ENCODE measurements at regions not wholly inside any gene's neighbourhood (a gene's known extent, or its start where the extent isn't known, plus 50 kb on each side); places are given as distances from the start of the nearest gene placed in this dataset.

DNA sequence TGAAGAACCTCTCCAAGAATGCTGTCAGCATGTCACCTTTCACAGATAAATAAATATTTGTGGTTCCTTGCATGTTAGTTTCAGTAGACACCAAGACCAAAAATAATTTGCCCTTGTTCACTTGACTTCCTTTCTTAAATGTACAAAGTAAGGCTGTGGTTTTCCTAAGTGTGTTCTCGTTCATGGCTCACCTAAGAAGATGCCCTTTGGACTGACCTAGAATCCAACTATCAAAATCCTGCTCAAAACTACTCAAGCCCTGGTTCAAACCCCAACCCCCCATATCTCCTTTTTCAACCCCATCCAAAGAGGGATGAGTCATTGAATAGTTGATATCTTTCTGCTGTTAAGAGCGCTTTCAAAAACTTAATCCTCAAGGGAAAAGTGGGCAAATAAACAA lies 247.8 kb upstream of the ZNF507 start:
- TF ChIP-seq, protein P1, sequence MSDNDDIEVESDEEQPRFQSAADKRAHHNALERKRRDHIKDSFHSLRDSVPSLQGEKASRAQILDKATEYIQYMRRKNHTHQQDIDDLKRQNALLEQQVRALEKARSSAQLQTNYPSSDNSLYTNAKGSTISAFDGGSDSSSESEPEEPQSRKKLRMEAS (IDR thresholded peaks at IDR 0.05) = no peak
- no peak for TF ChIP-seq EP300 (IDR thresholded peaks at IDR 0.05; ENCODE audit: borderline replicate concordance)
- TF ChIP-seq, protein P2, sequence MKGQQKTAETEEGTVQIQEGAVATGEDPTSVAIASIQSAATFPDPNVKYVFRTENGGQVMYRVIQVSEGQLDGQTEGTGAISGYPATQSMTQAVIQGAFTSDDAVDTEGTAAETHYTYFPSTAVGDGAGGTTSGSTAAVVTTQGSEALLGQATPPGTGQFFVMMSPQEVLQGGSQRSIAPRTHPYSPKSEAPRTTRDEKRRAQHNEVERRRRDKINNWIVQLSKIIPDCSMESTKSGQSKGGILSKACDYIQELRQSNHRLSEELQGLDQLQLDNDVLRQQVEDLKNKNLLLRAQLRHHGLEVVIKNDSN (IDR thresholded peaks at IDR 0.05) = no peak
- TF ChIP-seq, protein P3, sequence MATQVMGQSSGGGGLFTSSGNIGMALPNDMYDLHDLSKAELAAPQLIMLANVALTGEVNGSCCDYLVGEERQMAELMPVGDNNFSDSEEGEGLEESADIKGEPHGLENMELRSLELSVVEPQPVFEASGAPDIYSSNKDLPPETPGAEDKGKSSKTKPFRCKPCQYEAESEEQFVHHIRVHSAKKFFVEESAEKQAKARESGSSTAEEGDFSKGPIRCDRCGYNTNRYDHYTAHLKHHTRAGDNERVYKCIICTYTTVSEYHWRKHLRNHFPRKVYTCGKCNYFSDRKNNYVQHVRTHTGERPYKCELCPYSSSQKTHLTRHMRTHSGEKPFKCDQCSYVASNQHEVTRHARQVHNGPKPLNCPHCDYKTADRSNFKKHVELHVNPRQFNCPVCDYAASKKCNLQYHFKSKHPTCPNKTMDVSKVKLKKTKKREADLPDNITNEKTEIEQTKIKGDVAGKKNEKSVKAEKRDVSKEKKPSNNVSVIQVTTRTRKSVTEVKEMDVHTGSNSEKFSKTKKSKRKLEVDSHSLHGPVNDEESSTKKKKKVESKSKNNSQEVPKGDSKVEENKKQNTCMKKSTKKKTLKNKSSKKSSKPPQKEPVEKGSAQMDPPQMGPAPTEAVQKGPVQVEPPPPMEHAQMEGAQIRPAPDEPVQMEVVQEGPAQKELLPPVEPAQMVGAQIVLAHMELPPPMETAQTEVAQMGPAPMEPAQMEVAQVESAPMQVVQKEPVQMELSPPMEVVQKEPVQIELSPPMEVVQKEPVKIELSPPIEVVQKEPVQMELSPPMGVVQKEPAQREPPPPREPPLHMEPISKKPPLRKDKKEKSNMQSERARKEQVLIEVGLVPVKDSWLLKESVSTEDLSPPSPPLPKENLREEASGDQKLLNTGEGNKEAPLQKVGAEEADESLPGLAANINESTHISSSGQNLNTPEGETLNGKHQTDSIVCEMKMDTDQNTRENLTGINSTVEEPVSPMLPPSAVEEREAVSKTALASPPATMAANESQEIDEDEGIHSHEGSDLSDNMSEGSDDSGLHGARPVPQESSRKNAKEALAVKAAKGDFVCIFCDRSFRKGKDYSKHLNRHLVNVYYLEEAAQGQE (IDR thresholded peaks at IDR 0.05; ENCODE audit: low read depth) = no peak
- no peak for TF ChIP-seq CEBPB (IDR thresholded peaks at IDR 0.05)
- TF ChIP-seq TCF12 (IDR thresholded peaks at IDR 0.05; ENCODE audit: low read depth) = no peak
- TF ChIP-seq TEAD4 (IDR thresholded peaks at IDR 0.05) = no peak

All from Ishikawa (cell line).